Tibial nerve (tissue), 4 donors: ENCODE measurements at regions not wholly inside any gene's neighbourhood (a gene's known extent, or its start where the extent isn't known, plus 50 kb on each side); places are given as distances from the start of the nearest gene placed in this dataset.

Source experiments
- CTCF ChIP-seq, 5 experiments: fragments of 200-600 bp in 3 of 5; fragments of 450-650 bp in 2 of 5; sonication (generic) in 3 of 5; IDR thresholded peaks; one replicate each; pipeline ENCODE4 v1.5.1; 2016 to 2019; ENCODE audit warnings: antibody characterized with exemption in 5 of 5, mild to moderate bottlenecking in 3 of 5, moderate library complexity in 2 of 5
- EP300 ChIP-seq, 2 donors: sonication (generic); formaldehyde crosslinking; IDR thresholded peaks; one replicate each; pipeline ENCODE4 v1.6.1; 2017; ENCODE audit warnings: antibody characterized with exemption in 2 of 2, mild to moderate bottlenecking in 1 of 2
- POLR2A ChIP-seq, 2 donors: fragments of 450-650 bp; IDR thresholded peaks; one replicate each; pipeline ENCODE4 v1.6.1; 2017; ENCODE audit warnings: antibody characterized with exemption in 2 of 2, mild to moderate bottlenecking in 2 of 2, moderate library complexity in 2 of 2

GRCh38 chr14:61623927-61624326 is 71.4 kb upstream of the HIF1A start:
- TF ChIP-seq CTCF (IDR thresholded peaks at IDR 0.05) (no peak), POLR2A (IDR thresholded peaks at IDR 0.05) (no peak), EP300 (IDR thresholded peaks at IDR 0.05) (no peak)
